HG02973 (cell line): ENCODE measurements at regions not wholly inside any gene's neighbourhood (a gene's known extent, or its start where the extent isn't known, plus 50 kb on each side); places are given as distances from the start of the nearest gene placed in this dataset.
"Not testable (repeated sequence)": the region's sequence is repeated elsewhere in the genome, so short reads cannot be mapped to it uniquely, and the experiment has no call there.

Source experiments
- ATAC-seq: cut with Tn5 transposase; IDR thresholded peaks from one replicate; pipeline ENCODE4 v1.9.1; 2021; ENCODE audit warnings: moderate library complexity; ENCODE audit not compliant: unreplicated experiment

GRCh38 chr2:234166531-234166930 is 116.0 kb downstream of the SPP2 start:
- ATAC-seq, result no peak

GRCh38 chr2:234165421-234165820 is 114.9 kb downstream of the SPP2 start:
- ATAC-seq, result no peak

GRCh38 chr2:234164493-234165413 is 114.3 kb downstream of the SPP2 start:
- no peak for ATAC-seq

- no peak for ATAC-seq
These were observed 113.1 kb downstream of the SPP2 start for GRCh38 chr2:234163510-234164045.

GRCh38 chr2:234162861-234163260 is 112.4 kb downstream of the SPP2 start:
- ATAC-seq, result no peak

- no peak for ATAC-seq
These were observed 111.4 kb downstream of the SPP2 start for GRCh38 chr2:234161932-234162331.

- ATAC-seq, result no peak
These were observed 108.3 kb downstream of the SPP2 start for GRCh38 chr2:234158812-234159211.

GRCh38 chr2:234157817-234158588 is 107.5 kb downstream of the SPP2 start:
- no peak for ATAC-seq

- ATAC-seq, result no peak
These were observed 105.8 kb downstream of the SPP2 start for GRCh38 chr2:234156326-234156725.

GRCh38 chr2:234152835-234153234 is 102.3 kb downstream of the SPP2 start:
- not testable (repeated sequence) for ATAC-seq

GRCh38 chr2:234147335-234147861 is 96.9 kb downstream of the SPP2 start:
- ATAC-seq, result no peak

- ATAC-seq, result no peak
These were observed 95.8 kb downstream of the SPP2 start for GRCh38 chr2:234146087-234146826.

GRCh38 chr2:234145511-234145910 is 95.0 kb downstream of the SPP2 start:
- no peak for ATAC-seq

GRCh38 chr2:234145057-234145456 is 94.6 kb downstream of the SPP2 start:
- no peak for ATAC-seq

GRCh38 chr2:234143896-234144295 is 93.4 kb downstream of the SPP2 start:
- ATAC-seq, result no peak

- ATAC-seq, result no peak
These were observed 92.0 kb downstream of the SPP2 start for GRCh38 chr2:234142530-234142929.

- no peak for ATAC-seq
These were observed 89.3 kb downstream of the SPP2 start for GRCh38 chr2:234139755-234140154.

GRCh38 chr2:234138836-234139235 is 88.3 kb downstream of the SPP2 start:
- ATAC-seq, result no peak

GRCh38 chr2:234137400-234138014 is 87.0 kb downstream of the SPP2 start:
- no peak for ATAC-seq

- no peak for ATAC-seq
These were observed 86.0 kb downstream of the SPP2 start for GRCh38 chr2:234136461-234136860.
